ENCODE measurements at regions not wholly inside any gene's neighbourhood (a gene's known extent, or its start where the extent isn't known, plus 50 kb on each side); places are given as distances from the start of the nearest gene placed in this dataset.

GRCh38 chr5:33306758-33307157 lies 134.0 kb upstream of the TARS1 start:
- no peak overlapping the region for H3K4me3 Mint-ChIP-seq
- H3K9me3 Mint-ChIP-seq = peaks cover 0 to 6% (median 0%) of the 10 kb centered on the region in 5 donors
- CTCF ChIA-PET = no interaction called here
- Histone ChIP-seq H3K27ac (ENCODE audit: low read depth, low read length) (no peak overlapping the region), H3K36me3 (ENCODE audit: insufficient read depth, low read length) (no peaks in the 10 kb centered on the region), H3K4me1 (ENCODE audit: insufficient read depth, low read length) (no peaks in the 10 kb centered on the region), H3K9me3 (ENCODE audit: low read length) (no peaks in the 10 kb centered on the region), H3K27me3 (ENCODE audit: insufficient read depth, low read length, poor library complexity, severe bottlenecking) (no peaks in the 10 kb centered on the region), H3K4me3 (ENCODE audit: low read length) (no peak overlapping the region)
- POLR2A ChIA-PET = no interaction called here
- no peaks in the 10 kb centered on the region for H3K36me3 Mint-ChIP-seq
- H3K27me3 Mint-ChIP-seq = no peaks in the 10 kb centered on the region
- H3K4me1 Mint-ChIP-seq = no peaks in the 10 kb centered on the region
- no peak for DNase-seq
- H3K27ac Mint-ChIP-seq = no peak overlapping the region

GRCh38 chr5:33308586-33308985 lies 132.2 kb upstream of the TARS1 start:
- no peaks in the 10 kb centered on the region for H3K27me3 Mint-ChIP-seq
- ChIA-PET CTCF (no interaction called here), POLR2A (no interaction called here)
- Histone ChIP-seq H3K4me3 (ENCODE audit: low read length) (no peak overlapping the region), H3K4me1 (ENCODE audit: insufficient read depth, low read length) (no peaks in the 10 kb centered on the region), H3K27ac (ENCODE audit: low read depth, low read length) (no peak overlapping the region), H3K9me3 (ENCODE audit: low read length) (no peaks in the 10 kb centered on the region), H3K36me3 (ENCODE audit: insufficient read depth, low read length) (no peaks in the 10 kb centered on the region), H3K27me3 (ENCODE audit: insufficient read depth, low read length, poor library complexity, severe bottlenecking) (no peaks in the 10 kb centered on the region)
- H3K9me3 Mint-ChIP-seq = peaks cover 0 to 6% (median 0%) of the 10 kb centered on the region in 5 donors
- H3K36me3 Mint-ChIP-seq = no peaks in the 10 kb centered on the region
- no peaks in the 10 kb centered on the region for H3K4me1 Mint-ChIP-seq
- DNase-seq = no peak
- H3K27ac Mint-ChIP-seq = no peak overlapping the region
- H3K4me3 Mint-ChIP-seq = no peak overlapping the region

GRCh38 chr5:33309068-33309467 lies 131.7 kb upstream of the TARS1 start:
- no peaks in the 10 kb centered on the region for H3K27me3 Mint-ChIP-seq
- Histone ChIP-seq H3K27ac (ENCODE audit: low read depth, low read length) (no peak overlapping the region), H3K4me1 (ENCODE audit: insufficient read depth, low read length) (no peaks in the 10 kb centered on the region), H3K9me3 (ENCODE audit: low read length) (no peaks in the 10 kb centered on the region), H3K36me3 (ENCODE audit: insufficient read depth, low read length) (no peaks in the 10 kb centered on the region), H3K27me3 (ENCODE audit: insufficient read depth, low read length, poor library complexity, severe bottlenecking) (no peaks in the 10 kb centered on the region), H3K4me3 (ENCODE audit: low read length) (no peak overlapping the region)
- CTCF ChIA-PET = no interaction called here
- H3K4me1 Mint-ChIP-seq = no peaks in the 10 kb centered on the region
- H3K27ac Mint-ChIP-seq = no peak overlapping the region
- no peak for DNase-seq
- H3K9me3 Mint-ChIP-seq = peaks cover 0 to 6% (median 0%) of the 10 kb centered on the region in 5 donors
- POLR2A ChIA-PET = no interaction called here
- no peak overlapping the region for H3K4me3 Mint-ChIP-seq
- no peaks in the 10 kb centered on the region for H3K36me3 Mint-ChIP-seq

- H3K4me1 ChIP-seq (ENCODE audit: insufficient read depth, low read length) = no peaks in the 10 kb centered on the region
- no peaks in the 10 kb centered on the region for H3K36me3 Mint-ChIP-seq
- no peak overlapping the region for H3K27ac Mint-ChIP-seq
- no peak overlapping the region for H3K4me3 ChIP-seq (ENCODE audit: low read length)
- H3K27ac ChIP-seq (ENCODE audit: low read depth, low read length) = no peak overlapping the region
- CTCF ChIA-PET = no interaction called here
- H3K36me3 ChIP-seq (ENCODE audit: insufficient read depth, low read length) = no peaks in the 10 kb centered on the region
- H3K27me3 Mint-ChIP-seq = no peaks in the 10 kb centered on the region
- DNase-seq = no peak
- POLR2A ChIA-PET = no interaction called here
- H3K9me3 Mint-ChIP-seq = peaks cover 0 to 4% (median 0%) of the 10 kb centered on the region in 5 donors
- no peak overlapping the region for H3K4me3 Mint-ChIP-seq
- H3K4me1 Mint-ChIP-seq = no peaks in the 10 kb centered on the region
- no peaks in the 10 kb centered on the region for H3K9me3 ChIP-seq (ENCODE audit: low read length)
- no peaks in the 10 kb centered on the region for H3K27me3 ChIP-seq (ENCODE audit: insufficient read depth, low read length, poor library complexity, severe bottlenecking)
Observed at GRCh38 chr5:33309536-33310345, 131.0 kb upstream of the TARS1 start.

GRCh38 chr5:33310451-33310850 lies 130.3 kb upstream of the TARS1 start:
- Mint-ChIP-seq H3K9me3 (peaks cover 0 to 4% (median 0%) of the 10 kb centered on the region in 5 donors), H3K4me3 (no peak overlapping the region)
- POLR2A ChIA-PET = no interaction called here

GRCh38 chr5:33311893-33312292 lies 128.9 kb upstream of the TARS1 start:
- H3K4me3 ChIP-seq (ENCODE audit: low read length) = no peak overlapping the region
- H3K4me3 Mint-ChIP-seq = no peak overlapping the region
- no peaks in the 10 kb centered on the region for H3K36me3 Mint-ChIP-seq

More at GRCh38 chr5:33310451-33310850, 130.3 kb upstream of the TARS1 start:
- Mint-ChIP-seq H3K4me1 (no peaks in the 10 kb centered on the region), H3K27me3 (no peaks in the 10 kb centered on the region), H3K27ac (no peak overlapping the region), H3K36me3 (no peaks in the 10 kb centered on the region)
- H3K27ac ChIP-seq (ENCODE audit: low read depth, low read length) = no peak overlapping the region
- H3K4me3 ChIP-seq (ENCODE audit: low read length) = no peak overlapping the region
- no peaks in the 10 kb centered on the region for H3K36me3 ChIP-seq (ENCODE audit: insufficient read depth, low read length)
- H3K27me3 ChIP-seq (ENCODE audit: insufficient read depth, low read length, poor library complexity, severe bottlenecking) = no peaks in the 10 kb centered on the region
- no peaks in the 10 kb centered on the region for H3K9me3 ChIP-seq (ENCODE audit: low read length)
- CTCF ChIA-PET = no interaction called here
- DNase-seq = no peak
- no peaks in the 10 kb centered on the region for H3K4me1 ChIP-seq (ENCODE audit: insufficient read depth, low read length)

GRCh38 chr5:33312571-33313549 lies 127.9 kb upstream of the TARS1 start:
- Histone ChIP-seq H3K27ac (ENCODE audit: low read depth, low read length) (no peak overlapping the region), H3K36me3 (ENCODE audit: insufficient read depth, low read length) (no peaks in the 10 kb centered on the region), H3K4me1 (ENCODE audit: insufficient read depth, low read length) (no peaks in the 10 kb centered on the region), H3K27me3 (ENCODE audit: insufficient read depth, low read length, poor library complexity, severe bottlenecking) (no peaks in the 10 kb centered on the region), H3K4me3 (ENCODE audit: low read length) (no peak overlapping the region), H3K9me3 (ENCODE audit: low read length) (no peaks in the 10 kb centered on the region)
- no peak overlapping the region for H3K4me3 Mint-ChIP-seq
- H3K27ac Mint-ChIP-seq = no peak overlapping the region
- DNase-seq = no peak
- CTCF ChIA-PET = no interaction called here
- no peaks in the 10 kb centered on the region for H3K4me1 Mint-ChIP-seq
- H3K9me3 Mint-ChIP-seq = peaks cover 0 to 4% (median 0%) of the 10 kb centered on the region in 5 donors
- H3K27me3 Mint-ChIP-seq = no peaks in the 10 kb centered on the region
- POLR2A ChIA-PET = no interaction called here
- no peaks in the 10 kb centered on the region for H3K36me3 Mint-ChIP-seq

More at GRCh38 chr5:33311893-33312292, 128.9 kb upstream of the TARS1 start:
- ChIA-PET POLR2A (no interaction called here), CTCF (no interaction called here)
- Histone ChIP-seq H3K4me1 (ENCODE audit: insufficient read depth, low read length) (no peaks in the 10 kb centered on the region), H3K9me3 (ENCODE audit: low read length) (no peaks in the 10 kb centered on the region), H3K27me3 (ENCODE audit: insufficient read depth, low read length, poor library complexity, severe bottlenecking) (no peaks in the 10 kb centered on the region), H3K36me3 (ENCODE audit: insufficient read depth, low read length) (no peaks in the 10 kb centered on the region), H3K27ac (ENCODE audit: low read depth, low read length) (no peak overlapping the region)
- Mint-ChIP-seq H3K9me3 (peaks cover 0 to 4% (median 0%) of the 10 kb centered on the region in 5 donors), H3K4me1 (no peaks in the 10 kb centered on the region), H3K27me3 (no peaks in the 10 kb centered on the region), H3K27ac (no peak overlapping the region)
- no peak for DNase-seq

GRCh38 chr5:33315189-33315588 lies 125.6 kb upstream of the TARS1 start:
- H3K36me3 Mint-ChIP-seq = no peaks in the 10 kb centered on the region
- no peaks in the 10 kb centered on the region for H3K27me3 Mint-ChIP-seq
- no peak overlapping the region for H3K4me3 ChIP-seq (ENCODE audit: low read length)
- POLR2A ChIA-PET = no interaction called here
- no peak overlapping the region for H3K4me3 Mint-ChIP-seq
- no peaks in the 10 kb centered on the region for H3K9me3 ChIP-seq (ENCODE audit: low read length)
- no peaks in the 10 kb centered on the region for H3K4me1 Mint-ChIP-seq
- DNase-seq = no peak
- no peaks in the 10 kb centered on the region for H3K4me1 ChIP-seq (ENCODE audit: insufficient read depth, low read length)
- H3K27ac ChIP-seq (ENCODE audit: low read depth, low read length) = no peak overlapping the region
- H3K36me3 ChIP-seq (ENCODE audit: insufficient read depth, low read length) = no peaks in the 10 kb centered on the region
- CTCF ChIA-PET = no interaction called here
- no peaks in the 10 kb centered on the region for H3K27me3 ChIP-seq (ENCODE audit: insufficient read depth, low read length, poor library complexity, severe bottlenecking)
- H3K9me3 Mint-ChIP-seq = no peaks in the 10 kb centered on the region
- H3K27ac Mint-ChIP-seq = no peak overlapping the region
